OCI-LY7 (cell line): ENCODE measurements at regions not wholly inside any gene's neighbourhood (a gene's known extent, or its start where the extent isn't known, plus 50 kb on each side); places are given as distances from the start of the nearest gene placed in this dataset.

ENCODE experiments used
- BruUV-seq: library from RNA; stranded (reverse); fragments of 400-500 nt; replicated peaks from 2 replicates; lab custom pipeline; 2021; lab: Mats Ljungman, UMichigan
- CTCF ChIA-PET: fragments of 300-600 bp; sonication (Branson Sonifier 250); formaldehyde crosslinking; loops from one replicate; lab custom pipeline; 2022; ENCODE audit warnings: antibody characterized with exemption; ENCODE audit not compliant: unreplicated experiment; lab: Charles Lee
- POLR2A ChIA-PET: fragments of 300-600 bp; sonication (Branson Sonifier 250); formaldehyde crosslinking; loops from one replicate; lab custom pipeline; 2022; ENCODE audit warnings: antibody characterized with exemption; lab: Charles Lee
- DNase-seq: peaks from one replicate; pipeline ENCODE4 v3.0.0-alpha.2; 2015; ENCODE audit warnings: low spot score
- H2AFZ ChIP-seq: fragments of 200-600 bp; sonication (generic), shearing (Covaris generic); 2 replicates; pipeline ENCODE4 v1.6.1; 2014; ENCODE audit warnings: mild to moderate bottlenecking, antibody characterized with exemption, low read length, moderate library complexity
- H3K27ac ChIP-seq: fragments of 200-600 bp; sonication (generic); 2 replicates; pipeline ENCODE4 v1.5.1; 2014; ENCODE audit warnings: mixed run types, low read depth, mild to moderate bottlenecking, moderate library complexity, low read length, inconsistent platforms; ENCODE audit not compliant: poor library complexity, severe bottlenecking
- H3K36me3 ChIP-seq: fragments of 200-600 bp; sonication (generic); 2 replicates; pipeline ENCODE4 v1.6.1; 2014; ENCODE audit warnings: mild to moderate bottlenecking, antibody characterized with exemption, low read length, moderate library complexity, mixed read lengths; ENCODE audit not compliant: insufficient read depth
- H3K4me1 ChIP-seq: fragments of 200-600 bp; sonication (generic); 2 replicates; pipeline ENCODE4 v1.5.1; 2014; ENCODE audit warnings: mild to moderate bottlenecking, low read length; ENCODE audit not compliant: insufficient read depth, poor library complexity, severe bottlenecking
- H3K4me2 ChIP-seq: fragments of 200-600 bp; sonication (generic); 2 replicates; pipeline ENCODE4 v1.6.1; 2014; ENCODE audit warnings: mild to moderate bottlenecking, low read length
- H3K4me3 ChIP-seq: fragments of 200-600 bp; sonication (generic); 2 replicates; pipeline ENCODE4 v1.5.1; 2014; ENCODE audit warnings: mild to moderate bottlenecking, low read depth, low read length; ENCODE audit not compliant: poor library complexity, severe bottlenecking
- H3K79me2 ChIP-seq: fragments of 200-600 bp; sonication (generic); 2 replicates; pipeline ENCODE4 v1.6.1; 2016; ENCODE audit warnings: low read depth, mild to moderate bottlenecking, low read length, moderate library complexity, mixed read lengths; ENCODE audit not compliant: insufficient read depth
- H3K9me2 ChIP-seq: fragments of 200-600 bp; sonication (generic); 2 replicates; pipeline ENCODE4 v1.6.1; 2016; ENCODE audit warnings: mild to moderate bottlenecking, low read length, mixed read lengths; ENCODE audit not compliant: insufficient read depth
- H3K9me3 ChIP-seq: fragments of 200-600 bp; sonication (generic); 2 replicates; pipeline ENCODE4 v1.6.1; 2014; ENCODE audit warnings: mild to moderate bottlenecking, mixed run types, low read length, mixed read lengths
- H4K20me1 ChIP-seq: fragments of 200-600 bp; sonication (generic); 2 replicates; pipeline ENCODE4 v1.6.1; 2014; ENCODE audit warnings: mild to moderate bottlenecking, antibody characterized with exemption, low read length, moderate library complexity, mixed read lengths; ENCODE audit not compliant: insufficient read depth
- EZH2phosphoT487 ChIP-seq: fragments of 200-600 bp; sonication (generic); IDR thresholded peaks from 2 replicates; pipeline ENCODE4 v1.6.1; 2018; ENCODE audit warnings: low read depth, borderline replicate concordance, mild to moderate bottlenecking, mixed run types, antibody characterized with exemption, low read length, moderate library complexity, mixed read lengths
- intact Hi-C: fragments of 100-400 bp; cut with micrococcal nuclease; formaldehyde crosslinking; loops from one replicate; pipeline ENCODE4 v1.10.0; 2022; ENCODE audit not compliant: unreplicated experiment
- TF ChIP-seq, protein P1 (sequence below): fragments of 200-600 bp; sonication (generic); conservative IDR thresholded peaks from 2 replicates; pipeline ENCODE4 v1.5.1; 2014; ENCODE audit warnings: mild to moderate bottlenecking, antibody characterized with exemption, low read length, moderate library complexity, mixed read lengths

DNA sequence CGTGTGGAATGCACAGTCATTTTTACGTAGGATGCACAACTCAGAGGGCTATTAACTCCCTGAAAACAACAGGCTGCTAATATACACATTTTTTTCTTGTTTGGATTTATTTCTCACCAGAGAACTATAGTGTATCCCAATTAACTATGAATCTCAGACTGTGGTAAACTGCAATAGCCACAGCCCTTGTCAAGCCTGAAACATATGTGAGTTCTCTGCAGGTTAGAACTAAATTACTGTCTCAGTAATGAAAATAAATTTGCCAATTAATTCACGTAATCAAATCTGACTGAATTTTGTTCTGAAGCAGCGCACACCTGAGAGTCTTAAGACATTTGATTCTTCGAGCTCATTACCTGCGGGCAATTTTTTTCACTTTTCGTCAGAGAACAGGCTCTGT is 318.6 kb downstream of the PMP22 start:
- no peak overlapping the region for H3K27ac ChIP-seq
- POLR2A ChIA-PET: interaction anchor here (0.6 kb wide), 1 partner anchor 10 kb away, joined by 3 read pairs; no protein-coding TSS in a partner anchor
- CTCF ChIA-PET: no interaction called here
- no peaks in the 10 kb centered on the region for H3K36me3 ChIP-seq
- no peak for TF ChIP-seq EZH2phosphoT487
- TF ChIP-seq, protein P1, sequence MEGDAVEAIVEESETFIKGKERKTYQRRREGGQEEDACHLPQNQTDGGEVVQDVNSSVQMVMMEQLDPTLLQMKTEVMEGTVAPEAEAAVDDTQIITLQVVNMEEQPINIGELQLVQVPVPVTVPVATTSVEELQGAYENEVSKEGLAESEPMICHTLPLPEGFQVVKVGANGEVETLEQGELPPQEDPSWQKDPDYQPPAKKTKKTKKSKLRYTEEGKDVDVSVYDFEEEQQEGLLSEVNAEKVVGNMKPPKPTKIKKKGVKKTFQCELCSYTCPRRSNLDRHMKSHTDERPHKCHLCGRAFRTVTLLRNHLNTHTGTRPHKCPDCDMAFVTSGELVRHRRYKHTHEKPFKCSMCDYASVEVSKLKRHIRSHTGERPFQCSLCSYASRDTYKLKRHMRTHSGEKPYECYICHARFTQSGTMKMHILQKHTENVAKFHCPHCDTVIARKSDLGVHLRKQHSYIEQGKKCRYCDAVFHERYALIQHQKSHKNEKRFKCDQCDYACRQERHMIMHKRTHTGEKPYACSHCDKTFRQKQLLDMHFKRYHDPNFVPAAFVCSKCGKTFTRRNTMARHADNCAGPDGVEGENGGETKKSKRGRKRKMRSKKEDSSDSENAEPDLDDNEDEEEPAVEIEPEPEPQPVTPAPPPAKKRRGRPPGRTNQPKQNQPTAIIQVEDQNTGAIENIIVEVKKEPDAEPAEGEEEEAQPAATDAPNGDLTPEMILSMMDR: no peak
- H2AFZ ChIP-seq: no peak overlapping the region
- no peaks in the 10 kb centered on the region for H3K9me3 ChIP-seq
- H3K9me2 ChIP-seq: no peaks in the 10 kb centered on the region
- no peaks in the 10 kb centered on the region for H4K20me1 ChIP-seq
- H3K4me1 ChIP-seq: no peaks in the 10 kb centered on the region
- H3K79me2 ChIP-seq: no peaks in the 10 kb centered on the region
- no TSS peak for BruUV-seq
- no peak overlapping the region for H3K4me2 ChIP-seq
- DNase-seq: no peak
- no peak overlapping the region for H3K4me3 ChIP-seq
- intact Hi-C loops: no loop called here

DNA sequence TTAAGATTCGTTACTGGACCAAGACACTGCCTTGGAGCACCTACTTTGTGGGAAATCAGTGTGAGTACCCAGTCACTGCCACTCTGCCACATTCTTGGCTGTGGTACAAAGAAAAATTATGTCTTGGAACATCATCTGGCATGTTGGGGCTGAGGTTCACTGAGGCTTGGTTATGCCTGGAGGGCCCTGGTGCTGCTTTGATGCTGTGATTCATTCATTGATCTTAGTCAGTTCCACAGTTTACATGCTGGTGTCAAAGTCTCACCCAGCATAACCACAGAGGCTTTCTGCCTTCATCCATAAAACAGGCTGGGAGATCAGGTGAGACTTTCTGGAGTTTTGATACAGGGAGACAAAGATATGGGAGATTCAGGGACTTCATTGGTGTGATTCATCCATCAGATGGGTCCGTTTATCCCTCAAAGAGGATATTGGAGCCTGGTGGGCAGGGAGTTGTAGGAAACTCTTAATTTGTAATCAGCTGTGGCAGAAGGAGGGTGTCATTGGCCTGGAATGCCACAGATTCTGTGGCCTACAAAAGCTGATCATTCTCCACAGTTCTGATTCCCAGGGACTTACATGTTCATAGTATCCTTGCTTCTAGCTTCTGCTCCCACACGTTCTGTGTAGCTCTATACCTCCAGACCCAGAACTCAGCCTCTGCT is 322.5 kb downstream of the PMP22 start:
- no peak for DNase-seq
- POLR2A ChIA-PET: no interaction called here
- no peaks in the 10 kb centered on the region for H3K4me1 ChIP-seq
- H3K36me3 ChIP-seq: no peaks in the 10 kb centered on the region
- TF ChIP-seq, protein P1: no peak
- no peak for TF ChIP-seq EZH2phosphoT487
- no TSS peak for BruUV-seq
- H4K20me1 ChIP-seq: no peaks in the 10 kb centered on the region
- H3K27ac ChIP-seq: no peak overlapping the region
- no peak overlapping the region for H3K4me3 ChIP-seq
- intact Hi-C loops: no loop called here
- no peaks in the 10 kb centered on the region for H3K9me2 ChIP-seq
- H3K9me3 ChIP-seq: no peaks in the 10 kb centered on the region
- H3K79me2 ChIP-seq: no peaks in the 10 kb centered on the region
- no peak overlapping the region for H3K4me2 ChIP-seq
- CTCF ChIA-PET: no interaction called here
- no peak overlapping the region for H2AFZ ChIP-seq

DNA sequence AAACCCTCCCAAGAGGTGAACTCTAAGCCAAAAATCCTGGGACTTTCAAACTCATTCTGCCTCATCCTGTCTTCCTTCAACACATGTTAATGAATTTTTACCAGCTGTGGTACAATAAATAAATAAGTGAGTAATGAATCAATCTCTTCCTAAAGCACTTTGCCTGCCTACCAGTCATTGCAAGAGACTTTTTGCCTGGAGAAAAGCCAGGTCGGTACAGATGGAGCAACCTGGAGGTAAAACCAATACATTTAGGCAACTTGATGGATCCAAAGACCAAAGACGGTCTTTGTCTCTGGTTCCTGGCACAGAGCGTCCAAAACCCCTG is 324.2 kb downstream of the PMP22 start:
- intact Hi-C loops: no loop called here
- POLR2A ChIA-PET: no interaction called here
- H3K4me2 ChIP-seq: no peak overlapping the region
- no peak for TF ChIP-seq EZH2phosphoT487
- TF ChIP-seq, protein P1: no peak
- no peak overlapping the region for H3K27ac ChIP-seq
- no peaks in the 10 kb centered on the region for H3K79me2 ChIP-seq
- CTCF ChIA-PET: no interaction called here
- no peak for DNase-seq
- H2AFZ ChIP-seq: no peak overlapping the region
- H3K4me3 ChIP-seq: no peak overlapping the region
- H3K9me3 ChIP-seq: no peaks in the 10 kb centered on the region
- no peaks in the 10 kb centered on the region for H3K36me3 ChIP-seq
- no peaks in the 10 kb centered on the region for H3K9me2 ChIP-seq
- BruUV-seq: no TSS peak
- no peaks in the 10 kb centered on the region for H3K4me1 ChIP-seq
- H4K20me1 ChIP-seq: no peaks in the 10 kb centered on the region
